HG02678 (cell line): ENCODE measurements at regions not wholly inside any gene's neighbourhood (a gene's known extent, or its start where the extent isn't known, plus 50 kb on each side); places are given as distances from the start of the nearest gene placed in this dataset.
"Not testable (repeated sequence)": the region's sequence is repeated elsewhere in the genome, so short reads cannot be mapped to it uniquely, and the experiment has no call there.

Experiments
- ATAC-seq: cut with Tn5 transposase; IDR thresholded peaks from one replicate; pipeline ENCODE4 v1.9.1; 2021; ENCODE audit warnings: mild to moderate bottlenecking, moderate library complexity; ENCODE audit not compliant: unreplicated experiment

- ATAC-seq: no peak
Measured at GRCh38 chr2:2788076-2788475, 457.0 kb upstream of the MYT1L start.

DNA sequence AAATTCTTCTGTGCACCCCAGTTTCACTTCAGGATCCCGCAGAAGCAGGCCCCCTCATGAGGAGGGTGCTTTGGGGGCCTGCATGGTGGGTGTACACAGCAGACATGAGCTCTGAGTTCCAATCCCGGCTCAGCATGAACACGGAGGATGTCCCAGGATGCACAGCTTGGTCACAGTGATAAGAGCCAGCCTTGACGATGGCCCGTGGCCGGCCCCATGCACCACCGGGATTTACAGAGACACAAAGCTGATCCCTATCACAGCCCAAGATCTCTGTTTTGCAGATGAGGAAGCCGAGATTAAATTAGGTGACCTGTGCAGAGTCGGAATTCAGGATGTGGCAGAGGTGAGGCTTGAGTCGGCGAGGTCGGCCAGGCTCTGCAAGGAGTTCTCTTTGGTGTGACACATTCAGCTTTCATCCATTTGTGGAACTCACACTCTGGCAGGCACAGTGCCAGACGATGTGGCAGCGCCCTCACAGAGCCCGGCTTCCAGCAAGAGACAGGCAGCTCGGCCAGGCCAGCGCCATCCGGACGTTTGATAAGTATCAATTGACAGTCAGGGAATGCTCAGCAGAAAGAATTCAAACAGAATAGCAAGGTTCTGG, 456.3 kb upstream of the MYT1L start:
- ATAC-seq: no peak

- no peak for ATAC-seq
Measured at GRCh38 chr2:2782007-2782406, 450.9 kb upstream of the MYT1L start.

DNA sequence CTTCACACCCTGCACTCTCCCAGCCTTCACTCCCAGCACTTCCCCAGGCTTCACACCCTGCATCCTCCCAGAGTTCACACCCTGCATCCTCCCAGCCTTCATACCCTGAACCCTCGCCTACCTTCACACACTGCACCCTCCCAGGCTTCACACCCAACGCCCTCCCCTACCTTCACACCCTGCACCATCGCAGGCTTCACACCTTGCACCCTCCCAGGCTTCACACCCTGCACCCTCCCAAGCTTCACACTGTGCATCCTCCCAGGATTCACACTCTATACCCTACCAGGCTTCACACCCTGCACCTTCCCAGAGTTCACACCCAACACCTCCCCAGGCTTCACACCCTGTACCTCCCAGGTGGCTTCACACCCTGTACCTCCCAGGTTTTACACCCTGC, 448.7 kb upstream of the MYT1L start:
- ATAC-seq: no peak

- no peak for ATAC-seq
Measured at GRCh38 chr2:2777876-2778275, 446.8 kb upstream of the MYT1L start.

DNA sequence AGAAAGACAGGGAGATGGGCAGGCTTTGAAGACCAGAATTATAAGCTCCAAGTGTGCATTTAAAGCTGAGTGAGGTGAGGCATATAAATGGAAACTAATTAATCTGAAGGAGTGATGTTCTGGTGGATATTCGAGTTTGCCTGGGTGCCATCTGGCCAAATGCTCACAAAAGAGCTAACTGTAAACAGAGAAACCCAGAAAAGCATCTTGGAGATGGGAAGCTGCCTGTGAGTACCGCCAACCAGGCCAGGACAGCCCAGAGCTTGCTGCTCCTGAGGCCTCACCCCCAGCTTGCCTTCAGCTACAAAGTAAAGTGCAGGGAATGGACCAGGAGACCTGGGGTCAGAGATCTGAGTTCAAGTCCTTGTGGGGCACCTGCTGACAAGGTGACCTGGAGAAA, 446.1 kb upstream of the MYT1L start:
- ATAC-seq: no peak

DNA sequence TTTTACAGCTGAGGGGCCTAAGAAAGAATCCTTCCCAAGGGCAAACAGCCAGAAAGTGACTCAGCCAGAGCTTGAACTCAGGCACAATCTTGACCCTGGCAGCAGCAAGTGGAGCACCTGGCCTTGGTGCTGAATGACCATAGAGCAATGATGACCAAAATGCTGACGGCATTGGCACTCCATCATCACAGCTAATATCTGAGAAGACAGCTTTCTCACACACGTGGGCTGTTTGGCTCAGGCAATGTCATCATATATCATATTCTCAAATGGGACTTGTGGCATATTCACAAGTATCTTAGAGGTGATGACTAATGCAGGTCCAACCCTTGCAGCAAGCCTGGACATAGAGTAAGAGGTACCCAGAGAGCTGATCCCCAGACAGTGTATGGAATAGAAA, 443.9 kb upstream of the MYT1L start:
- ATAC-seq: no peak

DNA sequence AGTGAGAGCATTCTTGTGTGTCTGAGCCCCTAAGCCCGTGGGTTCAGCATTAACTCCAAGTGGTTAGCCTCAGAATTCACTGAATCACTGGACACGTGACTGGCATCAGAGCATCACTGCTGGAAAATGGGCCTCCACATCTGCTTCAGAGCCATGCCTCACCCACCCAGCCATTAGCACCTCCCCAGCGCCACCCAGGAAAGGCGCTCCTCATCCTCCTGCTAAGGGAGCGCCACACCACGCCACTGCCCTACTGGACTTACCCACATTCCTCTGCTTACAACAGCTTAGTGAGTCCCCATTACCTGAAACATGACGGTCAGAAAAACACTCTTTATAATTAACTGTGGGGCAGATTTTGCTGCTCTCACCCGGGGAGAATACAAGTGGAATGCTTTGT, 442.6 kb upstream of the MYT1L start:
- ATAC-seq: no peak

- ATAC-seq: not testable (repeated sequence)
Measured at GRCh38 chr2:2773080-2773479, 442.0 kb upstream of the MYT1L start.

- ATAC-seq: no peak
Measured at GRCh38 chr2:2771721-2772411, 440.8 kb upstream of the MYT1L start.

- no peak for ATAC-seq
Measured at GRCh38 chr2:2769481-2770431, 438.7 kb upstream of the MYT1L start.

DNA sequence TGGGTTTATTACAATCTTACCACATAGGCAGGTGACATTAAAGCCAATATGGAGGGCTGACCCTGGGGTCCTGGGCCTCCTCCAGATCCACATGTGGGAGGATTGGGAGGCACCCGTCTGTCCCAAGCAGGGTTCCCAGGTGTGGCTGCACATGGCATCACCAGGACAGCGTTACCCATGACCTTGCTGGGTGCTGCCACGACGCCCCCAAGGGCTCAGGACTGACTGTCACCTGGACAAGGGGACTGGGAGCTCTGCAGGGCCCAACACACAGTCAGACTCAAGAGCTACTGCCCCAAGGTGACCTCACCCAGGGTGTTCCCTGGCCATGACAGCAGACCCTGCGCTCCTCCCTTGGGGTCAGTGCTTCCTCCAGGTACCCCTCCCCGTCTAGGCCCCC, 437.4 kb upstream of the MYT1L start:
- ATAC-seq: no peak

- no peak for ATAC-seq
Measured at GRCh38 chr2:2767837-2768236, 436.8 kb upstream of the MYT1L start.

DNA sequence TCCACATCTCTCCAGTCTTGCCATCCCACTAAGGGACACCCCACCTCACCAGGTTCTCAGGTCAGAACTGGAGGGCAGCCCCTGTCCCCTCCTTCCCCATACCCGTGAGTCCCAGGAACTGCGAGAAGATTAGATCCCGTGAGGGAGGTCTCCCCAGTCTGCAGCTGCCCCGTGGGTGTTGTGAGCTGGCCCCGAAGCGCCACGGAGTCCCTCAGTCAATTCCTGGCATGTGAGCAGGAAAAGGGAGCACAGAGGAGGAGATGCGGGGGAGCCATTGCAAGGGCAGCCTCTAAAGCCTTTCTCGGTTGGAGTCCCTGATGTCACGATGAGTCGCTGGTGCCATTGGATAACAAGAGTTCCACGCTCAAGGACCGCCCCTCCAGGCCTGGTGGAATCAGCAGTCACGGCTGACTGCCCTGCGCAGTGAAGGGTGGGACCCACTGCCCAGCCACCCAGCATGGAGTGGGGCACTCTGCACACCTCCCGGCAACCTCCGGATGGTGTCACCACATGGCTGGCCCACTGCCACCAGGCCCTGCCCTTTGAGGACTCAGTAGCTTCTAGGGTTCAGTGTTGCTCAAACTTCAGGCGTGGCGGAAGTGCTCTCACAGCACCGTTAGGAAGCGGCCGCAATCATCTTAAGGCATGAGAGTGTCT, 434.9 kb upstream of the MYT1L start:
- ATAC-seq: no peak

- no peak for ATAC-seq
Measured at GRCh38 chr2:2765176-2765800, 434.2 kb upstream of the MYT1L start.

DNA sequence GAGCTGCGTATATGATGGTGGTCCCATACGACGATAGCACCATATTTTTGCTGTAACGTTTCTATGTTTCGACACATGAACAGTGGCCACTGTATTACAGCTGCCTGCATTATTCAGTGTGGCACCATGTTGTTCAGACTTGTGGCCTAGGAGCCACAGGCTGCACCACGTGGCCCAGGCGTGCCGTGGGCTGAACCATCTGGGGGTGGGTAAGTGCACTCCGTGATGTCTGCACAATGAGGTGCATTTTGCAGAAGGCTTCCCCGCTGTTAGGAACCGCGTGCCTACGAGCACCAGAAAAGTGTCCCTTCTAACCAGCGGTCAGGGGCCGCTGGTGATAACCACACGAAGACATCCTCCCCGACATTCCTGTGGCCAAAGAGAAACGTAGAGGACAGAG, 433.7 kb upstream of the MYT1L start:
- no peak for ATAC-seq

GRCh38 chr2:2764001-2764355, 432.9 kb upstream of the MYT1L start:
- no peak for ATAC-seq

GRCh38 chr2:2763351-2764000, 432.4 kb upstream of the MYT1L start:
- ATAC-seq: no peak

- ATAC-seq: no peak
Measured at GRCh38 chr2:2762913-2763312, 431.8 kb upstream of the MYT1L start.

GRCh38 chr2:2762166-2762908, 431.3 kb upstream of the MYT1L start:
- ATAC-seq: no peak
